Astrocyte (in vitro differentiated cells and primary cell): ENCODE measurements at regions not wholly inside any gene's neighbourhood (a gene's known extent, or its start where the extent isn't known, plus 50 kb on each side); places are given as distances from the start of the nearest gene placed in this dataset.

Experiments used
- CTCF ChIP-seq: IDR thresholded peaks from 2 replicates; pipeline ENCODE4 v1.5.1; 2011; ENCODE audit warnings: low read depth, mild to moderate bottlenecking, inconsistent platforms, low read length, moderate library complexity; ENCODE audit not compliant: insufficient read depth
- EZH2 ChIP-seq: IDR thresholded peaks from 2 replicates; pipeline ENCODE4 v1.6.1; 2012; ENCODE audit warnings: mild to moderate bottlenecking, low read length, inconsistent platforms; ENCODE audit not compliant: insufficient read depth

DNA sequence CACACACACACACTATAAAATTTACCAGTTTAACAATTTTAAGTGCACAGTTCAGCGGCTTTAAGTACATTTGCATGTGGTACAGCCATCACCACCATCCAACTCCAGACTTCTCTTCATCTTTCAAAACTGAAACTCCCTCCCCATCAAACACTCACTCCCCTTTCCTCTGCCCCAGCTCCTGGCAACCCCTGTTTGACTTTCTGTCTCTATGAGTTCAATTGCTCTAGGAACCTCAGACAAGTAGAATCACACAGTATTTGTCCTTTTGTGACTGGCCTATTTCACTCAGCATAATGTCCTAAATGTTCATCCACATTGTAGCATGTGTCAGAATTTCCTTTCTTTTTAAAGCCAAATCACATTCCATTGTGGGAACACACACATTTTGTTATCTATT lies 302.8 kb upstream of the FOXQ1 start:
- TF ChIP-seq CTCF (no peak), EZH2 (no peak)
